HL-60 (cell line): ENCODE measurements at regions not wholly inside any gene's neighbourhood (a gene's known extent, or its start where the extent isn't known, plus 50 kb on each side); places are given as distances from the start of the nearest gene placed in this dataset.

Experiments
- GABPA ChIP-seq: IDR thresholded peaks from 2 replicates; pipeline ENCODE4 v1.6.1; 2012; ENCODE audit warnings: low read depth
- POLR2AphosphoS5 ChIP-seq: IDR thresholded peaks from 2 replicates; pipeline ENCODE4 v1.6.1; 2012; ENCODE audit warnings: low read depth
- TF ChIP-seq, protein P1 (sequence below): IDR thresholded peaks from one replicate; pipeline ENCODE4 v1.5.1; 2011; ENCODE audit warnings: low read length, control low read depth, inconsistent platforms; ENCODE audit not compliant: insufficient read depth
- TF ChIP-seq, protein P2 (sequence below): IDR thresholded peaks from 2 replicates; pipeline ENCODE4 v1.6.1; 2012; ENCODE audit warnings: low read depth; ENCODE audit not compliant: insufficient replicate concordance

DNA sequence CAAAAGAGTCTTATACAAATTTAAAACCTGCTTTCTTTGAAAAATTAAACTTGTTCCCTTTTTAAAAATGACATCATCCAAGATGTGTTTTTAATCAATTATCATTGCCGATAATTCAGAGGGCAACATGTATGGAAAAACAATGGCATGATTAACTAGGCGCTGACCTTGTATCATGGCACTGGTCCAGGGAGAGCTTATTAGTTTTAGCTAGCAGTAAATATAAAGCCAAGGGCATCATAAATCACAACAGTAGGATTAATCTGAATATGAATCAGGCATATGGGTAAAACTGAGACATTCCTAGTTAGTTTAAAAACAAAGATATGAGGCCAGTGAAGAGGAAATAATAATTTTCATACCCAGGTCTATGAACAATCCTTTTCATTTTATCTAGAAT, 374.0 kb downstream of the HDGFL1 start:
- TF ChIP-seq, protein P1, sequence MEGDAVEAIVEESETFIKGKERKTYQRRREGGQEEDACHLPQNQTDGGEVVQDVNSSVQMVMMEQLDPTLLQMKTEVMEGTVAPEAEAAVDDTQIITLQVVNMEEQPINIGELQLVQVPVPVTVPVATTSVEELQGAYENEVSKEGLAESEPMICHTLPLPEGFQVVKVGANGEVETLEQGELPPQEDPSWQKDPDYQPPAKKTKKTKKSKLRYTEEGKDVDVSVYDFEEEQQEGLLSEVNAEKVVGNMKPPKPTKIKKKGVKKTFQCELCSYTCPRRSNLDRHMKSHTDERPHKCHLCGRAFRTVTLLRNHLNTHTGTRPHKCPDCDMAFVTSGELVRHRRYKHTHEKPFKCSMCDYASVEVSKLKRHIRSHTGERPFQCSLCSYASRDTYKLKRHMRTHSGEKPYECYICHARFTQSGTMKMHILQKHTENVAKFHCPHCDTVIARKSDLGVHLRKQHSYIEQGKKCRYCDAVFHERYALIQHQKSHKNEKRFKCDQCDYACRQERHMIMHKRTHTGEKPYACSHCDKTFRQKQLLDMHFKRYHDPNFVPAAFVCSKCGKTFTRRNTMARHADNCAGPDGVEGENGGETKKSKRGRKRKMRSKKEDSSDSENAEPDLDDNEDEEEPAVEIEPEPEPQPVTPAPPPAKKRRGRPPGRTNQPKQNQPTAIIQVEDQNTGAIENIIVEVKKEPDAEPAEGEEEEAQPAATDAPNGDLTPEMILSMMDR = no peak
- TF ChIP-seq POLR2AphosphoS5 = no peak
- TF ChIP-seq, protein P2, sequence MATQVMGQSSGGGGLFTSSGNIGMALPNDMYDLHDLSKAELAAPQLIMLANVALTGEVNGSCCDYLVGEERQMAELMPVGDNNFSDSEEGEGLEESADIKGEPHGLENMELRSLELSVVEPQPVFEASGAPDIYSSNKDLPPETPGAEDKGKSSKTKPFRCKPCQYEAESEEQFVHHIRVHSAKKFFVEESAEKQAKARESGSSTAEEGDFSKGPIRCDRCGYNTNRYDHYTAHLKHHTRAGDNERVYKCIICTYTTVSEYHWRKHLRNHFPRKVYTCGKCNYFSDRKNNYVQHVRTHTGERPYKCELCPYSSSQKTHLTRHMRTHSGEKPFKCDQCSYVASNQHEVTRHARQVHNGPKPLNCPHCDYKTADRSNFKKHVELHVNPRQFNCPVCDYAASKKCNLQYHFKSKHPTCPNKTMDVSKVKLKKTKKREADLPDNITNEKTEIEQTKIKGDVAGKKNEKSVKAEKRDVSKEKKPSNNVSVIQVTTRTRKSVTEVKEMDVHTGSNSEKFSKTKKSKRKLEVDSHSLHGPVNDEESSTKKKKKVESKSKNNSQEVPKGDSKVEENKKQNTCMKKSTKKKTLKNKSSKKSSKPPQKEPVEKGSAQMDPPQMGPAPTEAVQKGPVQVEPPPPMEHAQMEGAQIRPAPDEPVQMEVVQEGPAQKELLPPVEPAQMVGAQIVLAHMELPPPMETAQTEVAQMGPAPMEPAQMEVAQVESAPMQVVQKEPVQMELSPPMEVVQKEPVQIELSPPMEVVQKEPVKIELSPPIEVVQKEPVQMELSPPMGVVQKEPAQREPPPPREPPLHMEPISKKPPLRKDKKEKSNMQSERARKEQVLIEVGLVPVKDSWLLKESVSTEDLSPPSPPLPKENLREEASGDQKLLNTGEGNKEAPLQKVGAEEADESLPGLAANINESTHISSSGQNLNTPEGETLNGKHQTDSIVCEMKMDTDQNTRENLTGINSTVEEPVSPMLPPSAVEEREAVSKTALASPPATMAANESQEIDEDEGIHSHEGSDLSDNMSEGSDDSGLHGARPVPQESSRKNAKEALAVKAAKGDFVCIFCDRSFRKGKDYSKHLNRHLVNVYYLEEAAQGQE = no peak
- TF ChIP-seq GABPA = no peak
